ENCODE measurements at regions not wholly inside any gene's neighbourhood (a gene's known extent, or its start where the extent isn't known, plus 50 kb on each side); places are given as distances from the start of the nearest gene placed in this dataset.

- DNase-seq (ENCODE audit: low read depth): no peak
- Histone ChIP-seq H3K4me3 (ENCODE audit: low read length) (no peak overlapping the region), H3K4me1 (ENCODE audit: control insufficient read depth, insufficient read depth, low read length) (peaks cover 8% of the 10 kb centered on the region), H3K36me3 (ENCODE audit: control insufficient read depth, insufficient read depth, low read length, severe bottlenecking) (no peaks in the 10 kb centered on the region), H3K27me3 (replicated peaks; ENCODE audit: control insufficient read depth, insufficient read depth, low read length) (no peaks in the 10 kb centered on the region), H3K9ac (ENCODE audit: low read length) (no peak overlapping the region), H3K9me3 (ENCODE audit: control insufficient read depth, low read length) (peaks cover 9% of the 10 kb centered on the region)
These were observed 108.2 kb upstream of the NAV3 start for GRCh38 chr12:77722536-77722935.

- Histone ChIP-seq H3K27me3 (replicated peaks; ENCODE audit: control insufficient read depth, insufficient read depth, low read length) (no peaks in the 10 kb centered on the region), H3K4me3 (ENCODE audit: low read length) (no peak overlapping the region), H3K9ac (ENCODE audit: low read length) (no peak overlapping the region), H3K9me3 (ENCODE audit: control insufficient read depth, low read length) (peaks cover 9% of the 10 kb centered on the region), H3K36me3 (ENCODE audit: control insufficient read depth, insufficient read depth, low read length, severe bottlenecking) (no peaks in the 10 kb centered on the region), H3K4me1 (ENCODE audit: control insufficient read depth, insufficient read depth, low read length) (peaks cover 3% of the 10 kb centered on the region)
- DNase-seq (ENCODE audit: low read depth): no peak
These were observed 110.4 kb upstream of the NAV3 start for GRCh38 chr12:77720258-77720657.

- Histone ChIP-seq H3K4me1 (ENCODE audit: control insufficient read depth, insufficient read depth, low read length) (no peaks in the 10 kb centered on the region), H3K4me3 (ENCODE audit: low read length) (no peak overlapping the region)
These were observed 120.5 kb upstream of the NAV3 start for GRCh38 chr12:77710209-77710608.

GRCh38 chr12:77697126-77697525, 133.6 kb upstream of the NAV3 start:
- Histone ChIP-seq H3K27me3 (replicated peaks; ENCODE audit: control insufficient read depth, insufficient read depth, low read length) (no peaks in the 10 kb centered on the region), H3K4me3 (ENCODE audit: low read length) (no peak overlapping the region), H3K4me1 (ENCODE audit: control insufficient read depth, insufficient read depth, low read length) (peaks cover 5% of the 10 kb centered on the region), H3K9ac (ENCODE audit: low read length) (no peak overlapping the region), H3K9me3 (ENCODE audit: control insufficient read depth, low read length) (no peaks in the 10 kb centered on the region), H3K36me3 (ENCODE audit: control insufficient read depth, insufficient read depth, low read length, severe bottlenecking) (no peaks in the 10 kb centered on the region)
- no peak for DNase-seq (ENCODE audit: low read depth)

More at GRCh38 chr12:77710209-77710608, 120.5 kb upstream of the NAV3 start:
- no peak for DNase-seq (ENCODE audit: low read depth)
- Histone ChIP-seq H3K9me3 (ENCODE audit: control insufficient read depth, low read length) (no peaks in the 10 kb centered on the region), H3K36me3 (ENCODE audit: control insufficient read depth, insufficient read depth, low read length, severe bottlenecking) (no peaks in the 10 kb centered on the region), H3K27me3 (replicated peaks; ENCODE audit: control insufficient read depth, insufficient read depth, low read length) (no peaks in the 10 kb centered on the region), H3K9ac (ENCODE audit: low read length) (no peak overlapping the region)

- no peak overlapping the region for H3K4me3 ChIP-seq (ENCODE audit: low read length)
- no peaks in the 10 kb centered on the region for H3K27me3 ChIP-seq (replicated peaks; ENCODE audit: control insufficient read depth, insufficient read depth, low read length)
- H3K9me3 ChIP-seq (ENCODE audit: control insufficient read depth, low read length): no peaks in the 10 kb centered on the region
- H3K36me3 ChIP-seq (ENCODE audit: control insufficient read depth, insufficient read depth, low read length, severe bottlenecking): no peaks in the 10 kb centered on the region
- H3K4me1 ChIP-seq (ENCODE audit: control insufficient read depth, insufficient read depth, low read length): peaks cover 5% of the 10 kb centered on the region
- no peak overlapping the region for H3K9ac ChIP-seq (ENCODE audit: low read length)
- DNase-seq (ENCODE audit: low read depth): no peak
These were observed 134.5 kb upstream of the NAV3 start for GRCh38 chr12:77696183-77696582.

GRCh38 chr12:77689510-77690086, 141.1 kb upstream of the NAV3 start:
- Histone ChIP-seq H3K27me3 (replicated peaks; ENCODE audit: control insufficient read depth, insufficient read depth, low read length) (no peaks in the 10 kb centered on the region), H3K9ac (ENCODE audit: low read length) (no peak overlapping the region), H3K9me3 (ENCODE audit: control insufficient read depth, low read length) (no peaks in the 10 kb centered on the region), H3K4me1 (ENCODE audit: control insufficient read depth, insufficient read depth, low read length) (peaks cover 18% of the 10 kb centered on the region), H3K36me3 (ENCODE audit: control insufficient read depth, insufficient read depth, low read length, severe bottlenecking) (no peaks in the 10 kb centered on the region), H3K4me3 (ENCODE audit: low read length) (no peak overlapping the region)
- DNase-seq (ENCODE audit: low read depth): no peak

- H3K9me3 ChIP-seq (ENCODE audit: control insufficient read depth, low read length): no peaks in the 10 kb centered on the region
- H3K36me3 ChIP-seq (ENCODE audit: control insufficient read depth, insufficient read depth, low read length, severe bottlenecking): no peaks in the 10 kb centered on the region
- H3K4me1 ChIP-seq (ENCODE audit: control insufficient read depth, insufficient read depth, low read length): peaks cover 18% of the 10 kb centered on the region
- peak; percentile 29 for DNase-seq (ENCODE audit: low read depth)
- H3K9ac ChIP-seq (ENCODE audit: low read length): peak overlapping the region; percentile 46
- H3K27me3 ChIP-seq (replicated peaks; ENCODE audit: control insufficient read depth, insufficient read depth, low read length): no peaks in the 10 kb centered on the region
- peak overlapping the region; percentile 55 for H3K4me3 ChIP-seq (ENCODE audit: low read length)
These were observed 143.4 kb upstream of the NAV3 start for GRCh38 chr12:77687321-77687720.

- H3K9ac ChIP-seq (ENCODE audit: low read length): peak overlapping the region; percentile 46
- peak; percentile 68 for DNase-seq (ENCODE audit: low read depth)
- H3K36me3 ChIP-seq (ENCODE audit: control insufficient read depth, insufficient read depth, low read length, severe bottlenecking): no peaks in the 10 kb centered on the region
- peak overlapping the region; percentile 55 for H3K4me3 ChIP-seq (ENCODE audit: low read length)
- no peaks in the 10 kb centered on the region for H3K9me3 ChIP-seq (ENCODE audit: control insufficient read depth, low read length)
- H3K27me3 ChIP-seq (replicated peaks; ENCODE audit: control insufficient read depth, insufficient read depth, low read length): no peaks in the 10 kb centered on the region
- peaks cover 18% of the 10 kb centered on the region for H3K4me1 ChIP-seq (ENCODE audit: control insufficient read depth, insufficient read depth, low read length)
These were observed 143.9 kb upstream of the NAV3 start for GRCh38 chr12:77686760-77687159.

- DNase-seq (ENCODE audit: low read depth): no peak
- Histone ChIP-seq H3K4me1 (ENCODE audit: control insufficient read depth, insufficient read depth, low read length) (peaks cover 24% of the 10 kb centered on the region), H3K9me3 (ENCODE audit: control insufficient read depth, low read length) (no peaks in the 10 kb centered on the region), H3K4me3 (ENCODE audit: low read length) (no peak overlapping the region), H3K9ac (ENCODE audit: low read length) (no peak overlapping the region), H3K36me3 (ENCODE audit: control insufficient read depth, insufficient read depth, low read length, severe bottlenecking) (no peaks in the 10 kb centered on the region), H3K27me3 (replicated peaks; ENCODE audit: control insufficient read depth, insufficient read depth, low read length) (no peaks in the 10 kb centered on the region)
These were observed 144.8 kb upstream of the NAV3 start for GRCh38 chr12:77685901-77686300.

- no peaks in the 10 kb centered on the region for H3K9me3 ChIP-seq (ENCODE audit: control insufficient read depth, low read length)
- peak overlapping the region; percentile 71 for H3K4me3 ChIP-seq (ENCODE audit: low read length)
- H3K36me3 ChIP-seq (ENCODE audit: control insufficient read depth, insufficient read depth, low read length, severe bottlenecking): no peaks in the 10 kb centered on the region
These were observed 145.6 kb upstream of the NAV3 start for GRCh38 chr12:77685112-77685511.

GRCh38 chr12:77682488-77682887, 148.2 kb upstream of the NAV3 start:
- H3K27me3 ChIP-seq (replicated peaks; ENCODE audit: control insufficient read depth, insufficient read depth, low read length): no peaks in the 10 kb centered on the region
- H3K36me3 ChIP-seq (ENCODE audit: control insufficient read depth, insufficient read depth, low read length, severe bottlenecking): no peaks in the 10 kb centered on the region
- no peak for DNase-seq (ENCODE audit: low read depth)
- H3K9ac ChIP-seq (ENCODE audit: low read length): no peak overlapping the region
- H3K9me3 ChIP-seq (ENCODE audit: control insufficient read depth, low read length): no peaks in the 10 kb centered on the region
- H3K4me3 ChIP-seq (ENCODE audit: low read length): no peak overlapping the region
- H3K4me1 ChIP-seq (ENCODE audit: control insufficient read depth, insufficient read depth, low read length): peaks cover 23% of the 10 kb centered on the region

More at GRCh38 chr12:77685112-77685511, 145.6 kb upstream of the NAV3 start:
- H3K4me1 ChIP-seq (ENCODE audit: control insufficient read depth, insufficient read depth, low read length): peaks cover 28% of the 10 kb centered on the region
- DNase-seq (ENCODE audit: low read depth): peak; percentile 91
- no peaks in the 10 kb centered on the region for H3K27me3 ChIP-seq (replicated peaks; ENCODE audit: control insufficient read depth, insufficient read depth, low read length)
- peak overlapping the region; percentile 75 for H3K9ac ChIP-seq (ENCODE audit: low read length)

- H3K4me1 ChIP-seq (ENCODE audit: control insufficient read depth, insufficient read depth, low read length): peaks cover 16% of the 10 kb centered on the region
- no peak overlapping the region for H3K9ac ChIP-seq (ENCODE audit: low read length)
- H3K4me3 ChIP-seq (ENCODE audit: low read length): no peak overlapping the region
- H3K36me3 ChIP-seq (ENCODE audit: control insufficient read depth, insufficient read depth, low read length, severe bottlenecking): no peaks in the 10 kb centered on the region
- no peaks in the 10 kb centered on the region for H3K9me3 ChIP-seq (ENCODE audit: control insufficient read depth, low read length)
- H3K27me3 ChIP-seq (replicated peaks; ENCODE audit: control insufficient read depth, insufficient read depth, low read length): no peaks in the 10 kb centered on the region
- DNase-seq (ENCODE audit: low read depth): no peak
These were observed 149.0 kb upstream of the NAV3 start for GRCh38 chr12:77681726-77682125.
